HCT116 (cell line): ENCODE measurements at regions not wholly inside any gene's neighbourhood (a gene's known extent, or its start where the extent isn't known, plus 50 kb on each side); places are given as distances from the start of the nearest gene placed in this dataset.

Experiments used
- ATAC-seq: fragments of 200-7000 bp; cut with Tn5 transposase; 2 replicates; pipeline ENCODE4 v1.9.1; 2020; ENCODE audit warnings: mild to moderate bottlenecking, moderate library complexity
- BruUV-seq: library from RNA; stranded (reverse); fragments of 400-500 nt; replicated peaks from 2 replicates; lab custom pipeline; 2021; lab: Mats Ljungman, UMichigan
- CTCF ChIA-PET: fragments of 300-600 bp; sonication (Branson Sonifier 250); formaldehyde crosslinking; loops from one replicate; lab custom pipeline; 2021; ENCODE audit warnings: antibody characterized with exemption; lab: Charles Lee
- POLR2A ChIA-PET: fragments of 300-600, 350-600 bp; sonication (Branson Sonifier 250); formaldehyde crosslinking; loops from one replicate; lab custom pipeline; 2021; ENCODE audit warnings: antibody characterized with exemption; lab: Charles Lee
- RAD21 ChIA-PET, 2 experiments: fragments of 300-600 bp; sonication (Branson Sonifier 250); formaldehyde crosslinking; loops; one replicate each; lab custom pipeline; 2023; ENCODE audit warnings: low total read pairs in 2 of 2; ENCODE audit not compliant: uncharacterized antibody in 2 of 2, unreplicated experiment in 2 of 2, low non-redundant PET in 1 of 2; lab: Charles Lee
- DNase-seq: peaks from one replicate; pipeline ENCODE4 v3.0.0-alpha.2; 2010; ENCODE audit warnings: low read depth, low spot score
- H2AFZ ChIP-seq: fragments of 200-600 bp; shearing (Covaris generic), sonication (generic); 2 replicates; pipeline ENCODE4 v1.6.1; 2017; ENCODE audit warnings: low read depth, mixed run types, mixed read lengths, antibody characterized with exemption, low read length; ENCODE audit not compliant: poor library complexity, severe bottlenecking
- H3K27ac ChIP-seq: 2 replicates; pipeline ENCODE4 v1.5.1; 2012; ENCODE audit warnings: low read depth, low read length
- H3K27me3 ChIP-seq: fragments of 200-600 bp; sonication (generic); 2 replicates; pipeline ENCODE4 v1.6.1; 2016; ENCODE audit warnings: mixed run types, low read length, mixed read lengths; ENCODE audit not compliant: insufficient read depth
- H3K36me3 ChIP-seq, 2 experiments: fragments of 200-500 bp in 1 of 2; fragments of 200-600 bp in 1 of 2; sonication (Bioruptor generic) in 1 of 2; sonication (generic) in 1 of 2; 2 replicates each; pipeline versions ENCODE4 v1.5.1 to v1.6.1; 2014 to 2016; ENCODE audit warnings: low read length in 2 of 2, inconsistent platforms in 1 of 2, mixed read lengths in 1 of 2, mixed run types in 1 of 2; ENCODE audit not compliant: insufficient read depth in 2 of 2, control insufficient read depth in 1 of 2
- H3K4me1 ChIP-seq, 2 experiments: fragments of 200-600 bp in 1 of 2; sonication (generic) in 1 of 2; 2 replicates each; pipeline versions ENCODE4 v1.5.1 to v1.6.1; 2012 to 2017; ENCODE audit warnings: low read length in 2 of 2, inconsistent platforms in 1 of 2, mild to moderate bottlenecking in 1 of 2, mixed read lengths in 1 of 2, mixed run types in 1 of 2, moderate library complexity in 1 of 2; ENCODE audit not compliant: insufficient read depth in 2 of 2, control insufficient read depth in 1 of 2
- H3K4me2 ChIP-seq: fragments of 200-600 bp; sonication (generic); 2 replicates; pipeline ENCODE4 v1.6.1; 2017; ENCODE audit warnings: mixed run types, low read length, mixed read lengths
- H3K4me3 ChIP-seq, 2 experiments: fragments of 200-600 bp in 1 of 2; sonication (generic) in 1 of 2; replicated peaks in 1 of 2; 2 replicates each; pipeline ENCODE4 v1.5.1; 2011 to 2016; ENCODE audit warnings: low read length in 2 of 2, control low read depth in 1 of 2, low read depth in 1 of 2, mild to moderate bottlenecking in 1 of 2, mixed read lengths in 1 of 2, mixed run types in 1 of 2
- H3K79me2 ChIP-seq: fragments of 200-600 bp; sonication (generic); 2 replicates; pipeline ENCODE4 v1.6.1; 2017; ENCODE audit warnings: mild to moderate bottlenecking, mixed run types, low read length, moderate library complexity, mixed read lengths; ENCODE audit not compliant: insufficient read depth
- H3K9ac ChIP-seq: fragments of 200-600 bp; sonication (generic); 2 replicates; pipeline ENCODE4 v1.6.1; 2016; ENCODE audit warnings: low read length, mixed read lengths
- H3K9me2 ChIP-seq: fragments of 200-600 bp; sonication (generic), shearing (Covaris generic); 2 replicates; pipeline ENCODE4 v1.6.1; 2017; ENCODE audit warnings: mixed run types, mild to moderate bottlenecking, moderate library complexity; ENCODE audit not compliant: insufficient read depth
- H3K9me3 ChIP-seq, 2 experiments: fragments of 200-500 bp in 1 of 2; fragments of 200-600 bp in 1 of 2; sonication (Bioruptor generic) in 1 of 2; sonication (generic) in 1 of 2; 2 replicates each; pipeline ENCODE4 v1.6.1; 2014 to 2017; ENCODE audit warnings: low read length in 2 of 2, mixed read lengths in 2 of 2, inconsistent platforms in 1 of 2, low read depth in 1 of 2, mild to moderate bottlenecking in 1 of 2, mixed run types in 1 of 2, moderate library complexity in 1 of 2; ENCODE audit not compliant: control insufficient read depth in 1 of 2, insufficient read depth in 1 of 2
- H4K20me1 ChIP-seq: fragments of 200-600 bp; sonication (generic), shearing (Covaris generic); 2 replicates; pipeline ENCODE4 v1.6.1; 2017; ENCODE audit warnings: mixed run types, mild to moderate bottlenecking, moderate library complexity; ENCODE audit not compliant: insufficient read depth
- ATF3 ChIP-seq: IDR thresholded peaks from 2 replicates; pipeline ENCODE4 v1.6.1; 2012
- CBX3 ChIP-seq: IDR thresholded peaks from 2 replicates; pipeline ENCODE4 v1.6.1; 2012; ENCODE audit warnings: low read depth
- CEBPB ChIP-seq: IDR thresholded peaks from 2 replicates; pipeline ENCODE4 v1.6.1; 2012; ENCODE audit warnings: low read depth
- EGR1 ChIP-seq: IDR thresholded peaks from 2 replicates; pipeline ENCODE4 v1.6.1; 2012; ENCODE audit warnings: low read depth
- ELF1 ChIP-seq: IDR thresholded peaks from 2 replicates; pipeline ENCODE4 v1.6.1; 2012; ENCODE audit warnings: low read depth, borderline replicate concordance
- EZH2phosphoT487 ChIP-seq: fragments of 200-600 bp; IDR thresholded peaks from 2 replicates; pipeline ENCODE4 v1.6.1; 2018; ENCODE audit warnings: antibody characterized with exemption, borderline replicate concordance
- FOSL1 ChIP-seq: IDR thresholded peaks from 2 replicates; pipeline ENCODE4 v1.6.1; 2012; ENCODE audit warnings: low read depth
- JUND ChIP-seq: IDR thresholded peaks from 2 replicates; pipeline ENCODE4 v1.6.1; 2012
- MAX ChIP-seq: IDR thresholded peaks from 2 replicates; pipeline ENCODE4 v1.6.1; 2012
- POLR2A ChIP-seq: IDR thresholded peaks from 2 replicates; pipeline ENCODE4 v1.7.0; 2011; ENCODE audit warnings: borderline replicate concordance; ENCODE audit not compliant: insufficient read depth, insufficient read length; ENCODE audit errors: extremely low read depth
- POLR2AphosphoS5 ChIP-seq: IDR thresholded peaks from 2 replicates; pipeline ENCODE4 v1.6.1; 2011; ENCODE audit warnings: mild to moderate bottlenecking, low read depth, low read length, moderate library complexity
- REST ChIP-seq: IDR thresholded peaks from 2 replicates; pipeline ENCODE4 v1.6.1; 2012; ENCODE audit warnings: low read depth
- SIN3A ChIP-seq: IDR thresholded peaks from 2 replicates; pipeline ENCODE4 v1.6.1; 2012; ENCODE audit warnings: low read depth
- SP1 ChIP-seq: IDR thresholded peaks from 2 replicates; pipeline ENCODE4 v1.6.1; 2012; ENCODE audit warnings: low read depth
- SRF ChIP-seq: IDR thresholded peaks from 2 replicates; pipeline ENCODE4 v1.6.1; 2012; ENCODE audit warnings: low read depth
- TCF7L2 ChIP-seq: IDR thresholded peaks from 2 replicates; pipeline ENCODE4 v1.7.0; 2011; ENCODE audit warnings: borderline replicate concordance, inconsistent platforms; ENCODE audit not compliant: insufficient read depth, insufficient read length; ENCODE audit errors: extremely low read depth
- ZFX ChIP-seq: fragments of 450-650 bp; IDR thresholded peaks from 2 replicates; pipeline ENCODE4 v1.6.1; 2017
- ZNF274 ChIP-seq: fragments of 200-500 bp; sonication (Bioruptor generic); IDR thresholded peaks from 2 replicates; pipeline ENCODE4 v1.6.1; 2014; ENCODE audit warnings: mild to moderate bottlenecking, low read depth, low read length, inconsistent platforms
- intact Hi-C: fragments of 100-400 bp; cut with micrococcal nuclease; formaldehyde crosslinking; loops from 2 replicates; pipeline ENCODE4 v1.10.0; 2022

- Histone ChIP-seq H3K9ac (no peak overlapping the region), H3K9me2 (no peaks in the 10 kb centered on the region), H3K79me2 (no peaks in the 10 kb centered on the region), H3K27me3 (no peaks in the 10 kb centered on the region), H3K27ac (no peak overlapping the region), H3K36me3 (no peaks in the 10 kb centered on the region), H2AFZ (no peak overlapping the region), H3K9me3 (no peaks in the 10 kb centered on the region), H3K4me2 (no peak overlapping the region), H3K4me1 (no peaks in the 10 kb centered on the region), H3K4me3 (no peak overlapping the region), H4K20me1 (no peaks in the 10 kb centered on the region)
- no peak for ATAC-seq
- ChIA-PET POLR2A (no interaction called here), CTCF (no interaction called here), RAD21 (no interaction called here)
- BruUV-seq: no TSS peak
- TF ChIP-seq EZH2phosphoT487 (no peak), CBX3 (no peak), POLR2AphosphoS5 (no peak), REST (no peak), EGR1 (no peak), ZNF274 (no peak), MAX (no peak), ELF1 (no peak), ZFX (no peak), POLR2A (no peak), SP1 (no peak), SIN3A (no peak), TCF7L2 (no peak), SRF (no peak), CEBPB (no peak), ATF3 (no peak), JUND (no peak), FOSL1 (no peak)
- no peak for DNase-seq
- intact Hi-C loops: no loop called here
These were observed 377.7 kb downstream of the PRDM5 start for GRCh38 chr4:120544838-120545237.
